ENCODE measurements at regions not wholly inside any gene's neighbourhood (a gene's known extent, or its start where the extent isn't known, plus 50 kb on each side); places are given as distances from the start of the nearest gene placed in this dataset.
A peak's percentile ranks its signal among the peaks of the same experiment; 100 is the strongest.

- no peaks in the 10 kb centered on the region for H3K27me3 ChIP-seq
- H3K4me1 ChIP-seq: peaks cover 0 to 16% (median 4%) of the 10 kb centered on the region in 4 donors
- TF ChIP-seq POLR2A (IDR thresholded peaks at IDR 0.05): no peak
- no peak for TF ChIP-seq CTCF (IDR thresholded peaks at IDR 0.05)
- intact Hi-C loops (cut with DNase I): no loop called here
- DNase-seq (no peak), ATAC-seq (no peak)
- H3K4me3 ChIP-seq: no peak overlapping the region
- H3K27ac ChIP-seq: no peak overlapping the region
- 56% methylated on average over 1 of the region's 2 CpGs for WGBS (ENCODE audit: insufficient coverage, low coverage, low lambda C conversion rate, missing lambda C conversion rate)
- no peaks in the 10 kb centered on the region for H3K36me3 ChIP-seq
- H3K9me3 ChIP-seq: no peaks in the 10 kb centered on the region
These were observed 348.3 kb downstream of the ICE1 start for GRCh38 chr5:5770825-5771224.

GRCh38 chr5:5767286-5767928 is 344.9 kb downstream of the ICE1 start:
- intact Hi-C loops (cut with DNase I): no loop called here
- H3K4me3 ChIP-seq: no peak overlapping the region
- peak; percentile 98 to 99 (median 98) for ATAC-seq
- H3K9me3 ChIP-seq: no peaks in the 10 kb centered on the region
- 27% methylated on average over 4 of the region's 5 CpGs for WGBS (ENCODE audit: insufficient coverage, low coverage, low lambda C conversion rate, missing lambda C conversion rate)
- H3K4me1 ChIP-seq: peaks cover 0 to 16% (median 4%) of the 10 kb centered on the region in 4 donors
- H3K36me3 ChIP-seq: no peaks in the 10 kb centered on the region
- no peaks in the 10 kb centered on the region for H3K27me3 ChIP-seq
- peak; percentile 78 to 92 (median 82) for DNase-seq
- TF ChIP-seq CTCF (IDR thresholded peaks at IDR 0.05) (no peak), POLR2A (IDR thresholded peaks at IDR 0.05) (no peak)
- peak overlapping the region in 2 of 3 donors; percentile 17 to 49 for H3K27ac ChIP-seq

GRCh38 chr5:5765066-5765850 is 342.8 kb downstream of the ICE1 start:
- Histone ChIP-seq H3K27ac (no peak overlapping the region), H3K36me3 (no peaks in the 10 kb centered on the region), H3K9me3 (no peaks in the 10 kb centered on the region), H3K4me1 (peaks cover 0 to 16% (median 4%) of the 10 kb centered on the region in 4 donors), H3K4me3 (no peak overlapping the region), H3K27me3 (no peaks in the 10 kb centered on the region)
- TF ChIP-seq POLR2A (IDR thresholded peaks at IDR 0.05) (no peak), CTCF (IDR thresholded peaks at IDR 0.05) (no peak)
- 81% methylated on average over 6 of the region's 7 CpGs for WGBS (ENCODE audit: insufficient coverage, low coverage, low lambda C conversion rate, missing lambda C conversion rate)
- DNase-seq (no peak), ATAC-seq (no peak)
- intact Hi-C loops (cut with DNase I): no loop called here

- TF ChIP-seq POLR2A (IDR thresholded peaks at IDR 0.05) (no peak), CTCF (IDR thresholded peaks at IDR 0.05) (no peak)
- 71% methylated on average over 3 of the region's 4 CpGs for WGBS (ENCODE audit: insufficient coverage, low coverage, low lambda C conversion rate, missing lambda C conversion rate)
These were observed 341.8 kb downstream of the ICE1 start for GRCh38 chr5:5764246-5764645.

More at GRCh38 chr5:5764246-5764645, 341.8 kb downstream of the ICE1 start:
- ATAC-seq (no peak), DNase-seq (no peak)
- no peaks in the 10 kb centered on the region for H3K9me3 ChIP-seq
- intact Hi-C loops (cut with DNase I): no loop called here
- H3K4me3 ChIP-seq: no peak overlapping the region
- peaks cover 0 to 16% (median 4%) of the 10 kb centered on the region in 4 donors for H3K4me1 ChIP-seq
- no peak overlapping the region for H3K27ac ChIP-seq
- no peaks in the 10 kb centered on the region for H3K27me3 ChIP-seq
- no peaks in the 10 kb centered on the region for H3K36me3 ChIP-seq
